Osteocyte (in vitro differentiated cells): ENCODE measurements at regions not wholly inside any gene's neighbourhood (a gene's known extent, or its start where the extent isn't known, plus 50 kb on each side); places are given as distances from the start of the nearest gene placed in this dataset.

Source experiments
- DNase-seq: peaks from one replicate; pipeline ENCODE4 v3.0.0; 2021; ENCODE audit warnings: mixed read lengths; ENCODE audit not compliant: unreplicated experiment; ENCODE audit errors: extremely low spot score
- H3K27ac Mint-ChIP-seq: one replicate; pipeline ENCODE4 v1.8.0; 2021; ENCODE audit warnings: mild to moderate bottlenecking, mixed read lengths; ENCODE audit not compliant: unreplicated experiment
- H3K27me3 Mint-ChIP-seq: one replicate; pipeline ENCODE4 v1.8.0; 2021; ENCODE audit warnings: mixed read lengths; ENCODE audit not compliant: unreplicated experiment
- H3K36me3 Mint-ChIP-seq: one replicate; pipeline ENCODE4 v1.8.0; 2021; ENCODE audit warnings: mixed read lengths; ENCODE audit not compliant: unreplicated experiment
- H3K4me1 Mint-ChIP-seq: one replicate; pipeline ENCODE4 v1.8.0; 2021; ENCODE audit warnings: mixed read lengths; ENCODE audit not compliant: unreplicated experiment
- H3K4me3 Mint-ChIP-seq: one replicate; pipeline ENCODE4 v1.8.0; 2021; ENCODE audit warnings: mild to moderate bottlenecking, moderate library complexity, mixed read lengths; ENCODE audit not compliant: unreplicated experiment
- H3K9me3 Mint-ChIP-seq: one replicate; pipeline ENCODE4 v1.8.0; 2021; ENCODE audit warnings: mixed read lengths; ENCODE audit not compliant: unreplicated experiment
- CTCF ChIP-seq: fragments of 200-600 bp; sonication (generic); IDR thresholded peaks from 2 replicates; pipeline ENCODE4 v1.5.0; 2021; ENCODE audit warnings: antibody characterized with exemption, mild to moderate bottlenecking, moderate library complexity

- no peak for TF ChIP-seq CTCF
- Mint-ChIP-seq H3K4me3 (no peak overlapping the region), H3K27ac (no peak overlapping the region), H3K36me3 (no peaks in the 10 kb centered on the region), H3K4me1 (peaks cover 3% of the 10 kb centered on the region), H3K27me3 (peaks cover 2% of the 10 kb centered on the region), H3K9me3 (no peaks in the 10 kb centered on the region)
- no peak for DNase-seq
Measured at GRCh38 chr5:164186550-164186949, 681.1 kb downstream of the MAT2B start.

GRCh38 chr5:164187785-164188184 is 682.4 kb downstream of the MAT2B start:
- H3K27ac Mint-ChIP-seq: no peak overlapping the region
- peaks cover 3% of the 10 kb centered on the region for H3K4me1 Mint-ChIP-seq
- no peak for TF ChIP-seq CTCF
- no peak for DNase-seq
- H3K9me3 Mint-ChIP-seq: no peaks in the 10 kb centered on the region
- H3K36me3 Mint-ChIP-seq: no peaks in the 10 kb centered on the region
- no peak overlapping the region for H3K4me3 Mint-ChIP-seq
- H3K27me3 Mint-ChIP-seq: peaks cover 2% of the 10 kb centered on the region

GRCh38 chr5:164188733-164189148 is 683.3 kb downstream of the MAT2B start:
- DNase-seq: no peak

GRCh38 chr5:164191240-164191639 is 685.8 kb downstream of the MAT2B start:
- H3K4me1 Mint-ChIP-seq: peaks cover 3% of the 10 kb centered on the region
- peaks cover 2% of the 10 kb centered on the region for H3K27me3 Mint-ChIP-seq
- H3K4me3 Mint-ChIP-seq: no peak overlapping the region
- no peaks in the 10 kb centered on the region for H3K9me3 Mint-ChIP-seq
- no peak overlapping the region for H3K27ac Mint-ChIP-seq
- DNase-seq: no peak
- no peak for TF ChIP-seq CTCF
- no peaks in the 10 kb centered on the region for H3K36me3 Mint-ChIP-seq

More at GRCh38 chr5:164188733-164189148, 683.3 kb downstream of the MAT2B start:
- TF ChIP-seq CTCF: no peak
- H3K4me1 Mint-ChIP-seq: peaks cover 3% of the 10 kb centered on the region
- no peaks in the 10 kb centered on the region for H3K9me3 Mint-ChIP-seq
- H3K27me3 Mint-ChIP-seq: peaks cover 2% of the 10 kb centered on the region
- no peak overlapping the region for H3K4me3 Mint-ChIP-seq
- H3K36me3 Mint-ChIP-seq: no peaks in the 10 kb centered on the region
- H3K27ac Mint-ChIP-seq: no peak overlapping the region

GRCh38 chr5:164202338-164202737 is 696.9 kb downstream of the MAT2B start:
- no peak overlapping the region for H3K4me3 Mint-ChIP-seq
- no peaks in the 10 kb centered on the region for H3K36me3 Mint-ChIP-seq
- H3K27me3 Mint-ChIP-seq: no peaks in the 10 kb centered on the region
- DNase-seq: no peak
- H3K9me3 Mint-ChIP-seq: no peaks in the 10 kb centered on the region
- H3K27ac Mint-ChIP-seq: no peak overlapping the region
- H3K4me1 Mint-ChIP-seq: peaks cover 23% of the 10 kb centered on the region
- no peak for TF ChIP-seq CTCF
